NCI-H510A treated with DMSO at 0.1 percent for 48 hours (cell line): ENCODE measurements at regions not wholly inside any gene's neighbourhood (a gene's known extent, or its start where the extent isn't known, plus 50 kb on each side); places are given as distances from the start of the nearest gene placed in this dataset.

Experiments used
- DNase-seq: peaks from one replicate; lab custom pipeline; 2025; lab: John Stamatoyannopoulos, UW

- no peak for DNase-seq
These were observed 153.7 kb upstream of the TSHZ2 start for GRCh38 chr20:52818491-52818890.

- DNase-seq = no peak
These were observed 154.2 kb upstream of the TSHZ2 start for GRCh38 chr20:52817981-52818380.

- no peak for DNase-seq
These were observed 154.6 kb upstream of the TSHZ2 start for GRCh38 chr20:52817511-52817910.

- no peak for DNase-seq
These were observed 157.8 kb upstream of the TSHZ2 start for GRCh38 chr20:52814371-52814770.

- no peak for DNase-seq
These were observed 159.8 kb upstream of the TSHZ2 start for GRCh38 chr20:52812231-52812847.

- DNase-seq = no peak
These were observed 163.2 kb upstream of the TSHZ2 start for GRCh38 chr20:52809003-52809402.

GRCh38 chr20:52806918-52807317 is 165.2 kb upstream of the TSHZ2 start:
- no peak for DNase-seq

- DNase-seq = no peak
These were observed 166.3 kb upstream of the TSHZ2 start for GRCh38 chr20:52805843-52806242.

GRCh38 chr20:52805296-52805571 is 166.9 kb upstream of the TSHZ2 start:
- no peak for DNase-seq

GRCh38 chr20:52804497-52805295 is 167.5 kb upstream of the TSHZ2 start:
- no peak for DNase-seq

GRCh38 chr20:52801628-52802006 is 170.5 kb upstream of the TSHZ2 start:
- no peak for DNase-seq

GRCh38 chr20:52800734-52801627 is 171.2 kb upstream of the TSHZ2 start:
- DNase-seq = no peak

GRCh38 chr20:52799130-52799529 is 173.0 kb upstream of the TSHZ2 start:
- no peak for DNase-seq

GRCh38 chr20:52798124-52798523 is 174.0 kb upstream of the TSHZ2 start:
- DNase-seq = no peak

GRCh38 chr20:52794853-52795252 is 177.3 kb upstream of the TSHZ2 start:
- no peak for DNase-seq

GRCh38 chr20:52793339-52793963 is 178.7 kb upstream of the TSHZ2 start:
- no peak for DNase-seq

GRCh38 chr20:52791091-52791490 is 181.1 kb upstream of the TSHZ2 start:
- DNase-seq = no peak

- DNase-seq = no peak
These were observed 182.4 kb upstream of the TSHZ2 start for GRCh38 chr20:52789716-52790115.

- DNase-seq = no peak
These were observed 184.2 kb upstream of the TSHZ2 start for GRCh38 chr20:52787962-52788361.

- no peak for DNase-seq
These were observed 184.9 kb upstream of the TSHZ2 start for GRCh38 chr20:52787216-52787615.

- no peak for DNase-seq
These were observed 186.5 kb upstream of the TSHZ2 start for GRCh38 chr20:52785679-52786078.

GRCh38 chr20:52783769-52784168 is 188.4 kb upstream of the TSHZ2 start:
- no peak for DNase-seq

- no peak for DNase-seq
These were observed 191.7 kb upstream of the TSHZ2 start for GRCh38 chr20:52780462-52780861.
